Ovary (tissue), 3 donors: ENCODE measurements at regions not wholly inside any gene's neighbourhood (a gene's known extent, or its start where the extent isn't known, plus 50 kb on each side); places are given as distances from the start of the nearest gene placed in this dataset.

Source experiments
- EP300 ChIP-seq: sonication (generic); formaldehyde crosslinking; IDR thresholded peaks from one replicate; pipeline ENCODE4 v1.6.1; 2017; ENCODE audit warnings: antibody characterized with exemption
- POLR2A ChIP-seq: fragments of 450-650 bp; IDR thresholded peaks from one replicate; pipeline ENCODE4 v1.6.1; 2017; ENCODE audit warnings: antibody characterized with exemption, mild to moderate bottlenecking, moderate library complexity
- TF ChIP-seq, protein P1 (sequence below), 3 donors: fragments of 450-650 bp in 2 of 3; fragments of 200-600 bp in 1 of 3; IDR thresholded peaks; one replicate each; pipeline versions ENCODE4 v1.5.1 to v1.8.0; 2016 to 2022; ENCODE audit warnings: antibody characterized with exemption in 3 of 3, mild to moderate bottlenecking in 1 of 3
- donor health status: DM: no; HTN: no; CAD: no.

DNA sequence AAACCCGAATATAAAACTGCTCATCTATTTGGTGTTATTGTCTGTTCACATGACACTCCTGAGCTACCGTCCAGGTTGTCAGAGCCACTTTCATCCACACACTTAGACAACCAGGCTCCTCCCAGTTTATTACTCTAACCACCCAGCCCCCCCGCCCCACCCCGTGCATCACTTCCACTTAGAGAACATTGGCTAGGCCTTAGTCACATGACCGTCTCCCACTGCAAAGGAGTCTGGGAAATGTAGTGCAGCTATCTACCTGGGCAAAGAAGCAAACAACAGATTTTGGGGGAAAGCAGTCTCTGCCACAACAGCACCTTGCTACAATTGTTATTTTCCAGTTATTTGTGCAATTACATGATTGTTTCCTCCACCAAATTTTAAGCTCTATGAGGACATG, 57.6 kb upstream of the RBPJ start:
- TF ChIP-seq POLR2A = no peak
- TF ChIP-seq, protein P1, sequence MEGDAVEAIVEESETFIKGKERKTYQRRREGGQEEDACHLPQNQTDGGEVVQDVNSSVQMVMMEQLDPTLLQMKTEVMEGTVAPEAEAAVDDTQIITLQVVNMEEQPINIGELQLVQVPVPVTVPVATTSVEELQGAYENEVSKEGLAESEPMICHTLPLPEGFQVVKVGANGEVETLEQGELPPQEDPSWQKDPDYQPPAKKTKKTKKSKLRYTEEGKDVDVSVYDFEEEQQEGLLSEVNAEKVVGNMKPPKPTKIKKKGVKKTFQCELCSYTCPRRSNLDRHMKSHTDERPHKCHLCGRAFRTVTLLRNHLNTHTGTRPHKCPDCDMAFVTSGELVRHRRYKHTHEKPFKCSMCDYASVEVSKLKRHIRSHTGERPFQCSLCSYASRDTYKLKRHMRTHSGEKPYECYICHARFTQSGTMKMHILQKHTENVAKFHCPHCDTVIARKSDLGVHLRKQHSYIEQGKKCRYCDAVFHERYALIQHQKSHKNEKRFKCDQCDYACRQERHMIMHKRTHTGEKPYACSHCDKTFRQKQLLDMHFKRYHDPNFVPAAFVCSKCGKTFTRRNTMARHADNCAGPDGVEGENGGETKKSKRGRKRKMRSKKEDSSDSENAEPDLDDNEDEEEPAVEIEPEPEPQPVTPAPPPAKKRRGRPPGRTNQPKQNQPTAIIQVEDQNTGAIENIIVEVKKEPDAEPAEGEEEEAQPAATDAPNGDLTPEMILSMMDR (IDR thresholded peaks at IDR 0.05) = no peak
- TF ChIP-seq EP300 = no peak
